Transverse colon (tissue), 4 donors: ENCODE measurements at regions not wholly inside any gene's neighbourhood (a gene's known extent, or its start where the extent isn't known, plus 50 kb on each side); places are given as distances from the start of the nearest gene placed in this dataset.
"Not testable (repeated sequence)": the region's sequence is repeated elsewhere in the genome, so short reads cannot be mapped to it uniquely, and the experiment has no call there.

Source experiments
- POLR2A ChIP-seq: fragments of 450-650 bp; IDR thresholded peaks from one replicate; pipeline ENCODE4 v1.6.1; 2016; ENCODE audit warnings: antibody characterized with exemption, mild to moderate bottlenecking, moderate library complexity
- POLR2AphosphoS5 ChIP-seq, 3 donors: sonication (generic); formaldehyde crosslinking; IDR thresholded peaks; one replicate each; pipeline ENCODE4 v1.6.1; 2016; ENCODE audit warnings: antibody characterized with exemption in 3 of 3
- TF ChIP-seq, protein P1 (sequence below), 5 experiments: fragments of 200-600 bp in 3 of 5; fragments of 450-650 bp in 2 of 5; sonication (generic) in 3 of 5; IDR thresholded peaks; 1 replicate in 2 of 5; 2 replicates in 3 of 5; pipeline ENCODE4 v1.5.1; 2016 to 2017; ENCODE audit warnings: antibody characterized with exemption in 5 of 5, inconsistent platforms in 3 of 5, mild to moderate bottlenecking in 2 of 5, moderate library complexity in 1 of 5

- TF ChIP-seq POLR2AphosphoS5 (IDR thresholded peaks at IDR 0.05); POLR2A: not testable (repeated sequence)
- TF ChIP-seq, protein P1, sequence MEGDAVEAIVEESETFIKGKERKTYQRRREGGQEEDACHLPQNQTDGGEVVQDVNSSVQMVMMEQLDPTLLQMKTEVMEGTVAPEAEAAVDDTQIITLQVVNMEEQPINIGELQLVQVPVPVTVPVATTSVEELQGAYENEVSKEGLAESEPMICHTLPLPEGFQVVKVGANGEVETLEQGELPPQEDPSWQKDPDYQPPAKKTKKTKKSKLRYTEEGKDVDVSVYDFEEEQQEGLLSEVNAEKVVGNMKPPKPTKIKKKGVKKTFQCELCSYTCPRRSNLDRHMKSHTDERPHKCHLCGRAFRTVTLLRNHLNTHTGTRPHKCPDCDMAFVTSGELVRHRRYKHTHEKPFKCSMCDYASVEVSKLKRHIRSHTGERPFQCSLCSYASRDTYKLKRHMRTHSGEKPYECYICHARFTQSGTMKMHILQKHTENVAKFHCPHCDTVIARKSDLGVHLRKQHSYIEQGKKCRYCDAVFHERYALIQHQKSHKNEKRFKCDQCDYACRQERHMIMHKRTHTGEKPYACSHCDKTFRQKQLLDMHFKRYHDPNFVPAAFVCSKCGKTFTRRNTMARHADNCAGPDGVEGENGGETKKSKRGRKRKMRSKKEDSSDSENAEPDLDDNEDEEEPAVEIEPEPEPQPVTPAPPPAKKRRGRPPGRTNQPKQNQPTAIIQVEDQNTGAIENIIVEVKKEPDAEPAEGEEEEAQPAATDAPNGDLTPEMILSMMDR (IDR thresholded peaks at IDR 0.05) = peak in 3 of 5 experiments; percentile 8 to 27 (median 22)
Measured at GRCh38 chr1:224004552-224005315, 109.2 kb upstream of the FBXO28 start.
